ENCODE measurements at regions not wholly inside any gene's neighbourhood (a gene's known extent, or its start where the extent isn't known, plus 50 kb on each side); places are given as distances from the start of the nearest gene placed in this dataset.
A peak's percentile ranks its signal among the peaks of the same experiment; 100 is the strongest.

GRCh38 chrX:10048076-10048475 is 80.9 kb downstream of the CLDN34 start:
- DNase-seq, result no peak

GRCh38 chrX:10048707-10049106 is 81.5 kb downstream of the CLDN34 start:
- no peak for DNase-seq

GRCh38 chrX:10049236-10049635 is 82.1 kb downstream of the CLDN34 start:
- no peak for DNase-seq

GRCh38 chrX:10050481-10050880 is 83.3 kb downstream of the CLDN34 start:
- DNase-seq, result no peak

GRCh38 chrX:10051866-10052480 is 84.8 kb downstream of the CLDN34 start:
- no peak for DNase-seq

GRCh38 chrX:10052906-10053625 is 85.9 kb downstream of the CLDN34 start:
- DNase-seq, result no peak

GRCh38 chrX:10054396-10054795 is 87.2 kb downstream of the CLDN34 start:
- no peak for DNase-seq

GRCh38 chrX:10055430-10055829 is 88.3 kb downstream of the CLDN34 start:
- no peak for DNase-seq

GRCh38 chrX:10062352-10062751 is 94.4 kb upstream of the CLCN4 start:
- DNase-seq, result no peak

- no peak for DNase-seq
Measured at GRCh38 chrX:10062980-10063379, 93.8 kb upstream of the CLCN4 start.

GRCh38 chrX:10064736-10065135 is 92.0 kb upstream of the CLCN4 start:
- no peak for DNase-seq

GRCh38 chrX:10070714-10071436 is 85.9 kb upstream of the CLCN4 start:
- no peak for DNase-seq

GRCh38 chrX:10071451-10072144 is 85.2 kb upstream of the CLCN4 start:
- DNase-seq, result no peak

- no peak for DNase-seq
Measured at GRCh38 chrX:10072786-10073568, 83.8 kb upstream of the CLCN4 start.

- no peak for DNase-seq
Measured at GRCh38 chrX:10073671-10074070, 83.1 kb upstream of the CLCN4 start.

GRCh38 chrX:10074241-10074941 is 82.4 kb upstream of the CLCN4 start:
- DNase-seq, result no peak

GRCh38 chrX:10076765-10077164 is 80.0 kb upstream of the CLCN4 start:
- DNase-seq, result no peak

GRCh38 chrX:10077425-10078188 is 79.2 kb upstream of the CLCN4 start:
- peak; percentile 43 for DNase-seq

GRCh38 chrX:10078266-10078665 is 78.5 kb upstream of the CLCN4 start:
- DNase-seq, result no peak

- DNase-seq, result no peak
Measured at GRCh38 chrX:10079231-10079630, 77.5 kb upstream of the CLCN4 start.

GRCh38 chrX:10083809-10084208 is 73.0 kb upstream of the CLCN4 start:
- DNase-seq, result no peak

Data from CD4-positive, alpha-beta T cell treated with Interleukin-10 for 1 hour (primary cell).